ENCODE measurements at regions not wholly inside any gene's neighbourhood (a gene's known extent, or its start where the extent isn't known, plus 50 kb on each side); places are given as distances from the start of the nearest gene placed in this dataset.
A peak's percentile ranks its signal among the peaks of the same experiment; 100 is the strongest.
"Not testable (repeated sequence)": the region's sequence is repeated elsewhere in the genome, so short reads cannot be mapped to it uniquely, and the experiment has no call there.

DNA sequence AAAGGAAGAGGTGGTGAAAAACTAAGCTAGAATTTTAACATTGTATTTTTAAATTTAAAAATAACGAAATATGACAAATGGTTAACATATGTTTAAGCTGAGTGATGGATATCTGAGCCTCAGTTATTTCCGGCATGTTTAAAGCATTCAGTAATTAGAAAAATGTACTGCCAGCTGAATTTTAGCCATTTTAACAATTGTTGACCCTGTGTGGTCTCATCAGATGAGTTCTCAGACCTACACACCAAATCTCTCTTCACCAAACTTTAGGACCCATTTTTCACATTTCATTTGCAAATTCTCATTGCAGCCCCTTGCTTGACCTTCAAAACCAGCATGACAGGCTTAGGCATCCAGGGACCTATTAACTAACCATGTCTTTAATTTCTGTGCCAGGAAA lies 91.5 kb upstream of the RGPD4 start:
- DNase-seq, result no peak

DNA sequence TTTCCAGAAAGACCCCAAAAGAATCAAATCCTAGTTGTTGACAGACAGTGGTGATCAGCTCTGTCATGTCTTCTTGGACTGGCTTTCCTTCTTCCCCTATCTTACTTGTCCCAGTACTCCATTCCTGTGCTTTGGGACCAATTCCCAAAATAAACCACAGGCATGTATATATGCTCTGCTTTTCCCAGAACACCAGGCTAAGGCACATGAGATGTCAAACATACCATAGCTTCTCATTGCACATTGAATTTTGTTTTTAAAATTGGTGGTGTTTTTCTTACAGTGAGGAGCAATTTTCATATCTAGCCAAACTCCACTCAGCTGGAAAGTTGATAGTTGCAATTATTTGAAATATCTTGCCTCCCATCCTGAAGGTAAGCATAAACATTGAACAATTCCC lies 88.9 kb upstream of the RGPD4 start:
- DNase-seq, result no peak

DNA sequence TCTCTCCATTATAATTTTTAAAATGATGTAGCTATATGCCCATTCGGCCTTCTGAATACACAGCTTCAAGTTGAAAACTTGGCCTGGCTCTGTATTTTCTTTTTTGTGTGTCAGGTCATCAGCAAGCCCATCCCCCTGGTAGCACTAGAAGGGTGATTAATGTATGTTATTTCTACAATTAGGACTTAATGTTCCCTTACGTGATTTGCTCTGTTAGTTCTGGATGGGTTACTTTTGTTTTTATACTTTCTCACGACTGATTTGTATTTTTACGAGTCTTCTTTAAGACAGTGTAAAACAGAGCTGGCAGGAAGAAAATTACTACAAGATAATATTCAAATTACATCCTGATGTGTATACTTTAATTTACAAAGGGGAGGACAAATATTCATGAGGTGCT lies 88.4 kb upstream of the RGPD4 start:
- DNase-seq, result peak; percentile 46 to 75

- no peak for DNase-seq
Observed at GRCh38 chr2:107740300-107740699, 86.4 kb upstream of the RGPD4 start.

DNA sequence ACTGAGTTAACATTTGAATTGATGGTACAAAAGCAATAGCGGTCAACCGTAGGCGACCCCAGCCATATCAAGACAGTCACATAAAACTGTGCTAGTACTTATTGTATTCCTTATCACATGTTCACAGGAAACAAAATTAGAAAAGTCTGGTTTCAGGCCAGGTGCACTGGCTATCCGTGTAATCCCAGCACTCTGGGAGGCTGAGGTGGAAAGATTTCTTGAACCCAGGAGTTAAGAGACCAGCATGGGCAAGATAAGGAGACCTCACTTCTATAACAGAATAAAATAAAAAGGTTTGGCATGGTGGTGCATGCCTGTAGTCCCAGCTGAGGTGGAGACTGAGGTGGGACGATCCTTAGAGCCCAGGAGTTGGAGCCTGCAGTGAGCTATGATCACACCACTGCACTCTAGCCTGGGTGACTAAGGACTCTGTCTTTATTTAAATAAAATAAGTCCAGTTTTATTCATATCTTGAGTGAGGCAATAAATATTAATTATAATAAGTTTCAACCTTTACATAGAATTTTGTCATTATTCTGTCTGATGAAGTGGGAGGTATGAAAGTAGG lies 84.1 kb upstream of the RGPD4 start:
- no peak for DNase-seq

DNA sequence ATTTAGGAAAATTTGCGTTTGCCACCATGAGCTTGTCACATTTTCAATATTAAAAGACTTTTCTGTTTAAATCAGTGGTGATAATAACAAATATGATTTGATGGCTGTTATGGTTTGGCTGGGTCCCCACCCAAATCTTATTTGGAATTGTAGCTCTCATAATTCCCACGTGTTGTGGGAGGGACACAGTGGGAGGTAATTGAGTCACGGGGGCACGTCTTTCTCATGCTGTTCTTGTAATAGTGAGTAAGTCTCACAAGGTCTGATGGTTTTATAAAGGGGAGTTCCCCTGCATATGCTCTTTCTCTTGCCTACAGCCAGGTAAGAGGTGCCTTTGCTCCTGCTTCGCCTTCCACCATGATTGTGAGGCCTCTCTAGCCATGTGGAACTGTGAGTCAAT lies 83.4 kb upstream of the RGPD4 start:
- no peak for DNase-seq

DNA sequence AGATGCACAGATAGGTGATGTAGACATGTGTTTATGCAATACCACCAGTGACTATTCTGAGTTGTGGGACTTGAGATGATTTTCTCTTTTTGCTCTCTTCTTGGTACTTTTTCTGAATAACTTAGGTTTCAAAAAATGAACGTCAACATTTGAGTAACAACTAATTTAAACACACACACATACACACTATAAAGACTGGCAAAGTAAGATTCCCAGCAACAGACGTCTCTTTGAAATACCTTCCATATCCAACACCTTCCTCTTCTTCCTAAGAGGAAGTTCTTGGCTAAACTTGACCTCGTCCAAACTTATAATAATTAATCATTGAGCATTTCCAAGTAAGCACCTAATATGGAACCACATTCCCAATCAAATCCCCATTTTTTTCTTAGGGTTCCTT lies 81.6 kb upstream of the RGPD4 start:
- DNase-seq, result no peak

- DNase-seq, result not testable (repeated sequence)
Observed at GRCh38 chr2:107746552-107747198, 80.0 kb upstream of the RGPD4 start.

- not testable (repeated sequence) for DNase-seq
Observed at GRCh38 chr2:107747199-107747963, 79.3 kb upstream of the RGPD4 start.

DNA sequence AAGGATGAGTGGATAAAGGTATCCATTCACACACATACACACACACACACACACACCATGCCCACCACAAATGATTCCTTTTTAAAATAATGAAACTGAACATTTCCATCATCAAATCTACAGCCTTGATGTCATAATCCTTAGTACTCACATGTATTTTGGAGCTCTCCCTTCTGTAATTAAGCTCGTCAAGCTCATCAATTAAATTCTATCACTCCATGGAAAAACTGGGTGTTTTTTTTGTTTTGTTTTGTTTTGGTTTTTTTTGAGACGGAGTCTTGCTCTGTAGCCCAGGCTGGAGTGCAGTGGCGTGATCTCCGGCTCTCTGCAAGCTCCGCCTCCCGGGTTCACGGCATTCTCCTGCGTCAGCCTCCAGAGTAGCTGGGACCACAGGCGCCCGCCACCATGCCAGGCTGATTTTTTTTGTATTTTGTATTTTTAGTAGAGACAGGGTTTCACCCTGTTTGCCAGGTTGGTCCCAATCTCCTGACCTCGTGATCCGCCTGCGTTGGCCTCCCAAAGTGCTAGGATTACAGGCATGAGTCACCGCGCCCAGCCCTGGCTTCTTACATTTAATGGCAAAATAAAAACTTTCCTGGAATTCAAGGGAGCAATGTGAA lies 78.6 kb upstream of the RGPD4 start:
- no peak for DNase-seq

DNA sequence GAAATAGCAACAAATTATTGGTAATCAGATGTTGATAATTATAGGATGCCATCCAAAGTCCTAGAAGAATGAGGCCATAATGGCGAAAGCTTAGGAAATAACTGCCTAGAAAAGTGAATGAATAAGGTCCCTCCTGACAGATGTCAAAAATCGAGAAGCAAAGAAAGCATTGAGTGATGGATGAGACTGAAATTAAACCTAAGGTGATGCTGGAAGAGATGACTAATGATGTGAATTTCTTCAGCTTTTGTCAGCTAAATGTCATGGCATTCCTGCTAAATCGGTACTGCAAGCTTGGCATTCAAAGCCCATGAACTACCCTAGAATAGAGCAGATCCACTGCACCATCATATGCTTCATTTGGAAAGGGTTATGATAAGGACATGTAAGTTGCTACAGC lies 74.8 kb upstream of the RGPD4 start:
- no peak for DNase-seq

DNA sequence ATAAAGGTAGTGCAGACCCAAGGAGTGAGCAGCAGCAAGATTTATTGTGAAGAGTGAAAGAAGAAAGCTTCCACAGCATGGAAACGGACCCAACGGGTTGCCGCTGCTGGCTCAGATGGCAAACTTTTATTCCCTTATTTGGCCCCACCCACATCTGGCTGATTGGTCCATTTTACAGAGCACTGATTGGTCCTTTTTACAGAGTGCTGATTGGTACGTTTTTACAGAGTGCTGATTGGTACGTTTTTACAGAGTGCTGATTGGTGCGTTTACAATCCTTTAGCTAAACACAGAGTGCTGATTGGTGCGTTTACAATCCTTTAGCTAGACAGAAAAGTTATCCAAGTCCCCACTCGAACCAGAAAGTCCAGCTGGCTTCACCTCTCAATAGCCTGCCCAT lies 72.9 kb upstream of the RGPD4 start:
- DNase-seq, result not testable (repeated sequence)

DNA sequence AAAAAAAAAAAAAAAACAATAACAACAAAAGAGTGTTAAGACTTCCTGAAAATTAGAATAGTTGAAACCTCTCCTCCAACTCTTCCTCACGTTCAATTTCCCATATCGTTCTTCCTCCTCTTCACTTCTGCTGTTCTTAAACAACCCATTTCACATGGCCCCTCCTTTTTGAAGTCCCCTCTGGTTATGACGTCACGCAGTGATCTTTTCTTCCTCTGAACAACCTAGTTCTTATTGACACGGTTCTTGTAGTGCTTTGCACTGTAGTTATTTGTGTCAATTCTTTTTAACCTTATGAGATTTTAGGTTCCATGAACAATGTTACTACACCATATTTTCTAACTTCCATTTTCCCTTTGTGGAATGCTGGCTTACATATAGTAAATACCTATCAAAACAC lies 69.5 kb upstream of the RGPD4 start:
- DNase-seq, result no peak

DNA sequence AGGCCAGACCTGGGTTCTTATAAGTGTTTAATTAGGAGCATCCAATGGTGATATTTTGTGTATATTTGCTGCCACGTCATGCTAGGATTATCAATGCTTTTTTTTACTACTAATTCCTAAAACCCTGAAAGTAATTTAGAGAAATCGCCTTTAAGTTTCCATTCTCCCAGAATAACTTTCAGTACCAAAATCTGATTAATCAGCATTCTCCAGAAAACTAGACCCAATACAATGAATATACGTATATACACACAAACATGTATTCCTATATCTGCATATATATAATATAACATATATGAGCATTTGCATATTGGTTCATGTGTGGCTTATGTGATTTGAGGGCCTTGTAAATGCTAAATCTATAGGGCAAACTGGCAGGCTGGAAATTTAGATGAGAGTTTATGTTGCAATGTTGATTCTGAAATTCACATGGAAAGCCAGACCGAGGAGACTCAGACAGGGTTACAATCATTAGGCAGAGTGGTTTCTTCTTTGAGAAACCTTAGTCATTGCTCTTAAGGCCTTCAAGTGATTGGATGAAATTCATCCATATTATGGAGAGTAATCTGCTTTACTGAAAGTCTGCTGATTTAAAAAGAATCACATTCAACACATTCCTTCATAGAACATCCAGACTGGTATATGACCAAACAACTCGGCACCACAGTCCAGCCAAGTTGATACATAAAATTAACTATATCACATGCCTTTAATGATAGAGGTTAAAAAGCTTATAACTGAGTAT lies 65.9 kb upstream of the RGPD4 start:
- no peak for DNase-seq

GRCh38 chr2:107772353-107772752 lies 54.3 kb upstream of the RGPD4 start:
- peak in 1 of 2 experiments; percentile 11 for DNase-seq

- DNase-seq, result no peak
Observed at GRCh38 chr2:107775211-107775610, 51.5 kb upstream of the RGPD4 start.

DNA sequence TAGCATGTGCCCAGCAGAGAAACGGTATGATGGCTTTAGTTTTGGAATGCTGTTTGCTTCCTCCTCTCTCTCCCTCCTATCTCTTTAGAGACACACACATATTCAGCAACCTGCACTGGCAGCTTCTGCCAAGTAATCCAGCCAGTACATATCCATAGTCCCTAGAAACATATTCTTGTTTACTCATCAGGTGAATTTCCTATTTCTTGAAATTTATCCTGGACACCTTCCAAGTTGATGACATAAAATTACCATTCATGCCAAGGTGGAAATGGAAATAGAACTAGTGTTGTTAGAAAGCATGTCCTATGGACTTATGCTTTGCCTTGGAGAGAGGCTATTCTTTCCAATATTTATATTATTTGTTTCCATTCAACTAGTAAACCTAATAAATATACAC lies 50.9 kb upstream of the RGPD4 start:
- DNase-seq, result no peak

GRCh38 chr2:107776362-107776761 lies 50.3 kb upstream of the RGPD4 start:
- no peak for DNase-seq
